ENCODE measurements at regions not wholly inside any gene's neighbourhood (a gene's known extent, or its start where the extent isn't known, plus 50 kb on each side); places are given as distances from the start of the nearest gene placed in this dataset.

DNA sequence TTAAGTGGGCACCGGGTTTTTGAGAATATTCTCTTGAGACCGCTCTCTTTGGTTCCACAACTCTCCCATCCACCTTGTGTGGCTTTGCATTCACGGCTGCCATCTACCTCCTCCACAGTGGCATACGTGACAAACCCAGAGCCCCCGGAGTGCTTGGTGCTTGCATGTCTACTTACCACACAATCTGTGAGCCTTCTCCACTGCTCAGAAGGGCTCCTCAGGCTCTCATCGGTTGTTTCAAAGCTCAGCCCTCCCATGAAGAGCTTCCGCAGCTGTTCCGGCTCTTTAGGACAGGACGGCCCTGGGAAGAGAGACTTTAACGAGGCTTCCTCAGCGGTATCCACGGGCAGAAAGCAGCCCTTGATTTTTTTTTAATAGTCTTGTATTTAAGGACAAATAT, 167.6 kb upstream of the ANK2 start:
- TF ChIP-seq SIN3A (IDR thresholded peaks at IDR 0.05; ENCODE audit: borderline replicate concordance, insufficient read depth, low read length) (no peak), FOXP2 (optimal IDR thresholded peaks at IDR 0.05; ENCODE audit: borderline replicate concordance, extremely low read depth, extremely low read length, insufficient read depth) (no peak), TAF1 (IDR thresholded peaks at IDR 0.05; ENCODE audit: borderline replicate concordance, insufficient read depth, low read length) (no peak), POLR2AphosphoS5 (IDR thresholded peaks at IDR 0.05; ENCODE audit: low read depth, low read length) (no peak)
- TF ChIP-seq, protein P1, sequence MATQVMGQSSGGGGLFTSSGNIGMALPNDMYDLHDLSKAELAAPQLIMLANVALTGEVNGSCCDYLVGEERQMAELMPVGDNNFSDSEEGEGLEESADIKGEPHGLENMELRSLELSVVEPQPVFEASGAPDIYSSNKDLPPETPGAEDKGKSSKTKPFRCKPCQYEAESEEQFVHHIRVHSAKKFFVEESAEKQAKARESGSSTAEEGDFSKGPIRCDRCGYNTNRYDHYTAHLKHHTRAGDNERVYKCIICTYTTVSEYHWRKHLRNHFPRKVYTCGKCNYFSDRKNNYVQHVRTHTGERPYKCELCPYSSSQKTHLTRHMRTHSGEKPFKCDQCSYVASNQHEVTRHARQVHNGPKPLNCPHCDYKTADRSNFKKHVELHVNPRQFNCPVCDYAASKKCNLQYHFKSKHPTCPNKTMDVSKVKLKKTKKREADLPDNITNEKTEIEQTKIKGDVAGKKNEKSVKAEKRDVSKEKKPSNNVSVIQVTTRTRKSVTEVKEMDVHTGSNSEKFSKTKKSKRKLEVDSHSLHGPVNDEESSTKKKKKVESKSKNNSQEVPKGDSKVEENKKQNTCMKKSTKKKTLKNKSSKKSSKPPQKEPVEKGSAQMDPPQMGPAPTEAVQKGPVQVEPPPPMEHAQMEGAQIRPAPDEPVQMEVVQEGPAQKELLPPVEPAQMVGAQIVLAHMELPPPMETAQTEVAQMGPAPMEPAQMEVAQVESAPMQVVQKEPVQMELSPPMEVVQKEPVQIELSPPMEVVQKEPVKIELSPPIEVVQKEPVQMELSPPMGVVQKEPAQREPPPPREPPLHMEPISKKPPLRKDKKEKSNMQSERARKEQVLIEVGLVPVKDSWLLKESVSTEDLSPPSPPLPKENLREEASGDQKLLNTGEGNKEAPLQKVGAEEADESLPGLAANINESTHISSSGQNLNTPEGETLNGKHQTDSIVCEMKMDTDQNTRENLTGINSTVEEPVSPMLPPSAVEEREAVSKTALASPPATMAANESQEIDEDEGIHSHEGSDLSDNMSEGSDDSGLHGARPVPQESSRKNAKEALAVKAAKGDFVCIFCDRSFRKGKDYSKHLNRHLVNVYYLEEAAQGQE (IDR thresholded peaks at IDR 0.05; ENCODE audit: insufficient read depth in 1 of 2, low read depth in 2 of 2, low read length in 2 of 2): no peak

DNA sequence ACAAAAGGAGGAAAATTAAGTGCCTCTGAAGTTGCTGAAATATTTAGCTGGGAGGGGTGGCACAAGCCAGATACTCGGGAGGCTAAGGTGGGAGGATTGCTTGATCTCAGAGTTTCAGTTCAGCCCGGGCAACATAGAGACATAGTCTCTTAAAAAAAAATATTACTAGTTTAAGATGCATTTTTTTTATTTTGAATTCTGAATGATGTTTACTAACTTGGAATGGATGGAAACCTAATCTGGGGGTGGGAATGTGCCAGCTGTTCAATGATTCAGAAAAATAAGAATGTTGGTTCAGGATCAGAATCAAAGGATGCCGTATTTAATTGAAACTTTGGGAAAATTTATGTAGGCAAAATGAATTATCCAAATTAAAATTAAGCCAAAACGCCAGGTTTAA, 167.2 kb upstream of the ANK2 start:
- no peak for TF ChIP-seq FOXP2 (optimal IDR thresholded peaks at IDR 0.05; ENCODE audit: borderline replicate concordance, extremely low read depth, extremely low read length, insufficient read depth)
- TF ChIP-seq SIN3A (IDR thresholded peaks at IDR 0.05; ENCODE audit: borderline replicate concordance, insufficient read depth, low read length): no peak
- TF ChIP-seq POLR2AphosphoS5 (IDR thresholded peaks at IDR 0.05; ENCODE audit: low read depth, low read length): no peak
- no peak for TF ChIP-seq TAF1 (IDR thresholded peaks at IDR 0.05; ENCODE audit: borderline replicate concordance, insufficient read depth, low read length)

DNA sequence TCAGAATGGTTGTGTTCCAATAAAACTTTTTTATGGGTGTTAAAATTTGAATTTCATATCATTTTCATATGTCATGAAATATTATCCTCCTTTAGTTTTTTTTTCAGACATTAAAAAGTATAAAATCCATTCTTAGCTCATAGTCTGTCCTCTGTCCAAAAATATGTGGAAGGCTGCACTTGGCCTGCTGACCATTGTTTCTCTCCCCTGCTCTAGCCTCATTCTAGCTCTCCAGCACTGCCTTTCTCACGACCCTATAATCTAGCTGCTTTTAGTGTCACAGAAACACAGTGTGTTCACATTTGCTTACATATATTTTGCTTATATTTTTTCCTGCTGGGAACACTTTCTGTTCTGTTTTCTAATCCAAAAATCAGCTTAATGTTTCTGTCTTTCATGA, 165.0 kb upstream of the ANK2 start:
- no peak for TF ChIP-seq FOXP2 (optimal IDR thresholded peaks at IDR 0.05; ENCODE audit: borderline replicate concordance, extremely low read depth, extremely low read length, insufficient read depth)

DNA sequence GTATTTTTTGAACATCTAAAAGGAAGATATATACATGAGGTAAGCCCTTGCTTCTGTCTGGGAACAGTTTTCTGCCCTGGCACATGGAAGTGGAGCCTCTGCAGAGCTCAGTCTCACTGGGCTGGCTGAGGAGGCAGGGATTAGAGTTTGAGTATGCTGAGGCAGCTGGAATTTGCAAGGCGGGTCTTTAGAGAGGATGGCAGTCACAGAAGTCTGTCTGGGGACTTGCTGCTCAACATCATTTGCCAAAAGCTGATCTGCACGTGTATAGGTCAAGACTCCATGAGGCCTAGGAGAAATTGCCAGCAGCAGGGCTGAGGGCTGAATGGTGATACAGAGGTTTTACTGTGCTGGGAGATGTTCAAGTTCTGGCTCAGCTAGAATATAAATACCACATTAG, 163.6 kb upstream of the ANK2 start:
- TF ChIP-seq POLR2AphosphoS5 (IDR thresholded peaks at IDR 0.05; ENCODE audit: low read depth, low read length) (no peak), TAF1 (IDR thresholded peaks at IDR 0.05; ENCODE audit: borderline replicate concordance, insufficient read depth, low read length) (no peak), SIN3A (IDR thresholded peaks at IDR 0.05; ENCODE audit: borderline replicate concordance, insufficient read depth, low read length) (no peak), FOXP2 (optimal IDR thresholded peaks at IDR 0.05; ENCODE audit: borderline replicate concordance, extremely low read depth, extremely low read length, insufficient read depth) (no peak)
- TF ChIP-seq, protein P1 (IDR thresholded peaks at IDR 0.05; ENCODE audit: insufficient read depth in 1 of 2, low read depth in 2 of 2, low read length in 2 of 2): no peak

DNA sequence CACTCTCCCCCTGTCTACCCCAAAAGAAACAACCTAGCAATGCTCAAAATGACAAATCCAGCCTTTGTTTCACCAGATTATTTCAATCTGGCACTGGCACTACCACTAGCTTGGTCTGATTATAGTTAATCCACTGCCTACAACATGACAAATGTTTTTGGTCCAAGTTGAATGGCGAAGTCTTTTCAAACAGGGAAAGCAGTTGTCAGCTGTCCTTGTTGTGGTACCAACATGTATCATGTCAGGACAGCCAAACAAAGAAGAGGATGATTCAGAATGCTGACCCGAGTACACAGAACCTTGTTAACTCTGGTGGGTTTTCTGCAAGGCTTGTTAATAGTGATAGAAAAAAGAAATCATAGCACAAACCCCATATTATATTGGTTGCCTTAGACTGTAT, 160.8 kb upstream of the ANK2 start:
- TF ChIP-seq SIN3A (IDR thresholded peaks at IDR 0.05; ENCODE audit: borderline replicate concordance, insufficient read depth, low read length): no peak

DNA sequence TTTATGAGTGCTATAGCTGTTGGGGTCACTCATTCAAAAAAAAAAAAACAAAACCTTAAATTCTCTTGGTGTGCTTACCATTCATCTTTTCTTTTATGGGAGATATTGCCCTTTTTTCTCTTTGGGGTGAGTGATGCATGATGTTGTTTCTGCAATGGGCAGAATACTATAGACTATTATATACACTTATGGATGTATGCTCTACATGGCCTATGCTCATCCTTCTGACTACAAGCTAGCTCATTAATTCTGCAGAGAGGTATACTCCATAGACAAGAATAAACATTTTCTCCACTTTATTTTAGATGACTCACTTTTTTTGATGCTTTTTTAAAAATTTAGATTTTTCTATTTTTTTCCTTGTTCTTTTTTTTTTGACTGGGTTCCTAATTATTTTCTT, 160.3 kb upstream of the ANK2 start:
- TF ChIP-seq SIN3A (IDR thresholded peaks at IDR 0.05; ENCODE audit: borderline replicate concordance, insufficient read depth, low read length) (no peak), FOXP2 (optimal IDR thresholded peaks at IDR 0.05; ENCODE audit: borderline replicate concordance, extremely low read depth, extremely low read length, insufficient read depth) (no peak), TAF1 (IDR thresholded peaks at IDR 0.05; ENCODE audit: borderline replicate concordance, insufficient read depth, low read length) (no peak), POLR2AphosphoS5 (IDR thresholded peaks at IDR 0.05; ENCODE audit: low read depth, low read length) (no peak)
- TF ChIP-seq, protein P1 (IDR thresholded peaks at IDR 0.05; ENCODE audit: insufficient read depth in 1 of 2, low read depth in 2 of 2, low read length in 2 of 2): no peak

All from PFSK-1 (cell line).